ENCODE measurements at regions not wholly inside any gene's neighbourhood (a gene's known extent, or its start where the extent isn't known, plus 50 kb on each side); places are given as distances from the start of the nearest gene placed in this dataset.
"Not testable (repeated sequence)": the region's sequence is repeated elsewhere in the genome, so short reads cannot be mapped to it uniquely, and the experiment has no call there.

DNA sequence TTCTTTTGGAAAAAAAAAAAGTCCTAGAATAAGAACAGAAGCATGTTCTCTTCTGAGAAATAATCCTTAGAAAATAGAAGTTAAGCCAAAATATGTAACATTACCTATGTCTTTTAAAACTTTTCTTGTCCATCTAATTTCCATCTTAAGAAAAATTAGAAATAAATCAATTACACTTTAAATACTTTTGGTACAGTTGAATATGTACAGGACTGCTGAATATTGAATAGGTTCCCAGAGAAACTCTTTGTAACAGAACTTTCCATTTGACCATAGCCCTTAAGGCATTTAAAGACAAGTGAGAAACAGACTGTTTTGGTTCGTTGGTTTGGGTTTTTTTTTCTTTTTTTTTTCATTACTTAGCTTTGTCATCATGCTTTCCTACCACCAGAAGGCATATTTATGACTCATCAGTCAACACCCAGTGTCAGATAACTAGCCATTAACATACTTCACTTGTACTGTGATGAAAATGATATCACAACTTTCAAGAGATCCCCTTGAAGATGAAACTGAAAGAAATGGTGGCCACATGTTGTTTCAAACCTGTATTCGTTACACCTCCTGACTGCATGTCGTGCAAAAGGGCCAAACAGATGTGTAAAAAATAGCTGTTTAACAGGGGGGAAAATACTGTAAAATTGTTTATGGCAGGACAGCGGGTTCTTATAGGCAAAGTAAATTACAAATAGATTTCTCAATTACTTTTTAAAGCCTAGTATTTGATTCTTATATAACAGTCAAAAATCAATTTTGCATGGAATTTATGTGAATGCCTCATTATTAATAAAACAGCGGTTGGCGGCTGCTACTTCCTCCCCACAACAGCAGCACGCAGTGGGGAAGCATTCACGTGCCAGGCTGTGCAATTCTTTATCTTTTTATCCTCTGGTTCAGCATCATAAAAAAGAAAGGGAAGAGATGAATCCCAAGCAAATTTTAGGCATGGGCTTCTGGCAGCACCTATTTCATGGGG lies 280.7 kb upstream of the HNRNPA3 start:
- DNase-seq (ENCODE audit: low spot score in 2 of 2) (no peak), FAIRE-seq (no peak)

DNA sequence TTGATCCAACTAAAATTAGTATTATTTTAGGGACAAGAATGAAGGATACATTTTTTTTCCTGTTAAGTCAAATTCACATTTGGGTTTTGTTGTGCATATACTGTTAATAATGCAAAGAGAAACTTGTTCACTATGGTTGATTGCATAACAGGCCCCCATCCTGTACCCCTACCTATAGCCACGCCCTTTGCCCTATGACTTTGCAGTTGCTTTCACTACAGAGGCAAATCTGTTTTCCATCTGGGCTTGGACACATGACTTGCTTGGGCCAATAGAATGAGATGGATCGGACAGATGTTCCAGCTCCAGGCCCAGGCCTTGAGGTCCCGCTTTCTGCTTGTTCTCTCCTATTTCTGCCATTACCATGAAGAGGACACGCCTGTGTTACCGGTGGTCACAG lies 278.5 kb upstream of the HNRNPA3 start:
- DNase-seq (ENCODE audit: low spot score in 2 of 2) (no peak), FAIRE-seq (no peak)

DNA sequence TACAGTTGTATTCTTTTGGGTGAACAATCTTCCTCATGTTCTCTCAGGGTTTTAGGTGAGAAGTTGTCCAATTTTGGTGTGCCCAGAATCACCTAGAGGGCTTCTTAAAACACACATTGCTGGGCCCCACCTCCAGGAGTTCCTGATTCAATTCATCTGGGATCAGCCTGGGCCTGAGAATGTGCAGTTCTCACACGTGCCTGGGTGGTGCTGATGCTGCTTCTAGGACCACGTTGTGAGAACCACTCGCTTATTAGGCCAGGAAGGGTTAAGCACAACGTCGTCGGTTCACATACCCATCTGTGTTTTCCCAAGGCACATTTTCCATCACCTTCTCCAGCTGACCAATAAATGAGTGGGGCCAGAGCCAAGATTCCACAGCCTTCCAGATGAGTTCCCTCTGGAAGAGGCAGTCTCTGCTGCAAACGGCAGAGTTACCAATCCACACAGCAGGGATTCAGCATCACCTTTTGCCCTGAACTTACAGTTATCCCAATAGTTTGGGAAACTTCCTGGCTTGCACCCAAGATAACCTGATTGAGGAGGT lies 277.7 kb upstream of the HNRNPA3 start:
- no peak for DNase-seq (ENCODE audit: low spot score in 2 of 2)
- FAIRE-seq: no peak

DNA sequence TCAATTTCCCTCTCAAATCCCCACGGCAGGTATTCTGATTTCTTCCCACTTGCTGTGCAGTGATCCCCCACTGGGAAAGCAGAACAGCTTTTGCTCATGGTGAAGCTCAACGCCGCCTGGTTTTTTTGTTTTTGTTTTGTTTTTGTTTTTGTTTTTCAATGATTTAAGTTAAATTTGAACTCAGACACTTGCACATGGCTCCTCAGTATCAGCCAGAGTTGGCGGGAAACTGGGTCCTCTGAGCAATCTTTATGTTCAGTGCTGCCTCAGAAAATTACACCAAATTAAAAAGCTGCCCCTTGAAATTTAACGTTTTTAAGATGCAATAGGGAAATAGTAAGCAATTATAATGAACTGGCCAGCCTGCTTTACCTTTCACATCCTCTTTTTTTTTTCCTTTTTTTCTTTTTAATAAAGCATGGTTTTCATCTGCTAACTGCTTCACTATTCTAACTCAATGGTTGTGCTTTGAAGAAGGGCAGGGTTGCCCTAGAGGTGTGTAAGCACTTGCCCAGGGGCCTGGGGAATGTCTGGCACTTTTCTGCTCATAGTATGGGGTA lies 277.0 kb upstream of the HNRNPA3 start:
- no peak for DNase-seq (ENCODE audit: low spot score in 2 of 2)
- no peak for FAIRE-seq

DNA sequence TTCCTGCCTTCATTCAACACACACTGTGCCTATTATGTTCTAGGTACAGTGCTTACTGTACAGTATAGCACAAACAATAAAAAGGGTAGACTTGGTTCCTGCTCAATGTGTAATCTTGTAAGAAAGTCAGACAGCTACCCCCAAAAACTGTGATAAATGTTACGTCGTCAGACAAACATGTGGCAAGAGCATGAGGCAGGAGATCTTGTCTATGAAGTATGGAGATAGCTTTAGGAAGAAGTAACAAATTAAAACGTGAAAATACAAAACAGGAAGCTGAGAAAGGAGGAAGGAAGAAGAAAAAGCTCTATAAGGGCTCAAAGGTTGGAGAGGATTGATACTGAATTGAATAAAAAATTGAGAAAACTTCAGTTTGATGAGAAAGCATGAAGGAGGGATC lies 276.2 kb upstream of the HNRNPA3 start:
- DNase-seq (ENCODE audit: low spot score in 2 of 2): no peak
- FAIRE-seq: no peak

DNA sequence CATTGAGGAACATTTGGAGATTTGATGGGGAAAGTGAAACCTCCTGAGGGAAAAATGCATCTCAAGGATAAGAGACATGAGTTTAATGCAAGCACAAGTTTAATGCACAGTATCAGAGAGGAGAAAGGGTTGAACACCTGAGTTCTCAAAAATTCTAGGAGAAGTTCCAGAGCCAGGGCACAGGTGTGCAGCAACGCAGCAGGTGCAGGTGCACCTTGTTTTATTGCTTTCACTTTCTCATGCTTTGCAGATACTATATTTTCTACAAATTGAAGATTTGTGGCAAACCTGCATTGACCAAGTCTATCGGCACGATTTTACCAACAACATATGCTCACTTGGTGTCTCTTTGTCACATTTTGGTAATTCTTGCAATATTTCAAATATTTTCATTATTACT lies 267.6 kb upstream of the HNRNPA3 start:
- no peak for FAIRE-seq
- no peak for DNase-seq (ENCODE audit: low spot score in 2 of 2)

DNA sequence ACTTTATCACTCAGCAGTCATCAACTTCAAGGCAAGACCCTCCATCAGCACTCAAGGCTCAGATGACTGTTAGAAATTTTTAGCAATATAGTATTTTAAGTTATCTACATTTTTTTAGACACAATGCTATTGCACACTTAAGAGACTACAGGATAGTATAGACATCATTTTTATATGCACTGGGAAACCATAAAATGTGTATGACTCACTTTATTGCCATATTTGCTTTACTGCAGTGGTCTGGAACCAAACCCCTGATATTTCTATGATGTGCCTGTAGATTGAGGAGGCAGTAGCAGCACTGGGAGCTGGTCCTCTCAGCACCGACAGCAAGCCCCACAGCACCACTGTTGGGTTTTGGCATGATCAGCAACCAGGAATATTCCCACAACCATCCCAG lies 264.8 kb upstream of the HNRNPA3 start:
- no peak for FAIRE-seq
- no peak for DNase-seq (ENCODE audit: low spot score in 2 of 2)

DNA sequence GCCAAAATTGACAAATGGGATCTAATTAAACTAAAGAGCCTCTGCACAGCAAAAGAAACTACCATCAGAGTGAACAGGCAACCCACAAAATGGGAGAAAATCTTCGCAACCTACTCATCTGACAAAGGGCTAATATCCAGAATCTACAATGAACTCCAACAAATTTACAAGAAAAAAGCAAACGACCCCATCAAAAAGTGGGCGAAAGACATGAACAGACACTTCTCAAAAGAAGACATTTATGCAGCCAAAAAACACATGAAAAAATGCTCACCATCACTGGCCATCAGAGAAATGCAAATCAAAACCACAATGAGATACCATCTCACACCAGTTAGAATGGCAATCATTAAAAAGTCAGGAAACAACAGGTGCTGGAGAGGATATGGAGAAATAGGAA lies 261.4 kb upstream of the HNRNPA3 start:
- FAIRE-seq; DNase-seq (ENCODE audit: low spot score in 2 of 2): not testable (repeated sequence)

DNA sequence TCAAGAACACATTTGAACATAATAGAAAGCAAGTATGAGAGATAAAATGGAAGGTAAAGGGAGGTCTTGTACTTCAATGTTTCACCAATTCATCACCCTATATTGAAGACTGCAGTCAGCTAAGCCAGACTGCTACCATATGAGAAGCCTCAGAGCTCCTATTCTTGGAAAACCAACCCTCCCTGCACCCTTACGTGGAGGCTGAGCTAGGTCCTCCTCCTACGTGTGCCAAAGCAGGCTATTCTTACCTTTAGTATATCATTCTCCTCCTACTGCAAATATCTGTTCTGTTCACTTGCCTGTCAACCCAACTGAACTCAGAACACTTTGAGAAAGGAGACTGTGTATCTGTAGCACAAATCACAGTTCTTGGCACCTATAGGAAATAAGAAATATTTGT lies 255.8 kb upstream of the HNRNPA3 start:
- DNase-seq (ENCODE audit: low spot score in 2 of 2) (no peak), FAIRE-seq (no peak)

DNA sequence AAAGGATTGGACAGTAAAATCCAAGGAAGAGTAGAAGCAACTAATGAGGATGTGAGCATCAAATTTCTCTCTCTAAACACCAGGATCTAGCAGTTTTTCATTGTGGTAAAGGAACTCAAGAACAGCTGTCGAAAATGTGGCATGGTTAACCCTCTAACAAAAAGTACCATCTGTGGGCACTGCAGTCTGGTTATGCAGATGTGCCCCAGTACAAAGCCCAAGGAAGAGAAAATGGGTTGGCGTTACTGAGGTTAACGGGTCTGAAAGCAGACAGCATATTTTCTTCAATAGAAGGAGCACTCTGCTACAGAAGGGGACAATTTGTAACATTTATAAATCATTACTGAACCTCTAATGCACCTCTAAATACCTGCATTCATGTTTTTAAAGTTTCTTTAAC lies 253.0 kb upstream of the HNRNPA3 start:
- DNase-seq (ENCODE audit: low spot score in 2 of 2) (no peak), FAIRE-seq (no peak)

DNA sequence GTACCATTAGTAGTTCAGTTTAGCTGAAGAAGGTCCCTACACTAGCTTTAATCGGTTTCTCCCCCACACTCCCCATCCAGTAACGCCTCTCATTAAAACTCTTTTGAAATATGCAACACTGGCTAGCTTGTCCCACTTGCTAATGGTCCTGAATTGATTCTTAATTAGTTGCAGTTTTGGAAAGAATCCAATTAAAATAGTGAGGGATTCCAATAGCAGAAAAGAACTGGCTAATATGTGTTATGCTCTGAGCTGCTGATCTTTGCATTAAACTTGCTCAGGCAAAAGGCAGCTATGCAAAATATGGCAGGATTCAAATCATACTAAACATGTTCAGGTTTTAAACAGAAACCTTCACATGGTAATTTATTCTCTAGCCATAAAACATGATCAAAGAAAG lies 252.5 kb upstream of the HNRNPA3 start:
- DNase-seq (ENCODE audit: low spot score in 2 of 2) (no peak), FAIRE-seq (no peak)

DNA sequence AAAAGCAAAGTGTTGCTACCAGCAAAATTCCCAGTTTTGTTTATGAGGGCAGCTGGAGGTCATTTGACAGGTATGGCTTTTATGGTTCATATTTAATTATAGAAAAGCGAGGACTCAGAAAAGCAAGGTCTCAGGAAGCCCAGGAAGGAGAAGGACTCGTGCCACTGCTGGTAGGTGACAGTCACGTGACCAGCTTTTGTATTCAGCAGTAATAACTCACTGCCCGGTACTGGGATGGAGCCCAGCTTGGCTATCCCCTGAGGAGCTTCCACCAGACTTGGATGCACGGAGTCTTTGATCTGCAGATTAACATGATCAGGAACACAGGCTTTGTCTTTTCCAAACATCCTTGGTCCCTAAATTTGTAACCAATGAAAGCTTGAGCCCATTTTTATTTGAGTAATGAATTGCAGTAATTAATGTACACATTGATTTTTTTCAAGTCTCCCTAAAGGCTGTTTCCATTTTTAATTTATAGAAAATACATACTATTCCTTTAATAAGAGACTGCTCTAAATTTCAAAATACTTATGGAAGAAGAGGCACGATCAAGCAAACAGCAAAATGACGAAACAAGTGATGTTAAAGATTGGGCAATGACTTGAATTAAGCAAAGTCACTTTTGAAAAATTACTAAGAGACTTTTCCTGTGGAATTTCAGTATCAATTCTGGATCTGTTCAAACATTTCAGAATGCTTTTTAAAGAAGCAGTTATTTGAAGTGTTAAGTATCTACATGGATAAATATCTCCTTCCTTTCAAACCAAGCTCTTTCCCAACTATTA lies 251.7 kb upstream of the HNRNPA3 start:
- no peak for FAIRE-seq

DNA sequence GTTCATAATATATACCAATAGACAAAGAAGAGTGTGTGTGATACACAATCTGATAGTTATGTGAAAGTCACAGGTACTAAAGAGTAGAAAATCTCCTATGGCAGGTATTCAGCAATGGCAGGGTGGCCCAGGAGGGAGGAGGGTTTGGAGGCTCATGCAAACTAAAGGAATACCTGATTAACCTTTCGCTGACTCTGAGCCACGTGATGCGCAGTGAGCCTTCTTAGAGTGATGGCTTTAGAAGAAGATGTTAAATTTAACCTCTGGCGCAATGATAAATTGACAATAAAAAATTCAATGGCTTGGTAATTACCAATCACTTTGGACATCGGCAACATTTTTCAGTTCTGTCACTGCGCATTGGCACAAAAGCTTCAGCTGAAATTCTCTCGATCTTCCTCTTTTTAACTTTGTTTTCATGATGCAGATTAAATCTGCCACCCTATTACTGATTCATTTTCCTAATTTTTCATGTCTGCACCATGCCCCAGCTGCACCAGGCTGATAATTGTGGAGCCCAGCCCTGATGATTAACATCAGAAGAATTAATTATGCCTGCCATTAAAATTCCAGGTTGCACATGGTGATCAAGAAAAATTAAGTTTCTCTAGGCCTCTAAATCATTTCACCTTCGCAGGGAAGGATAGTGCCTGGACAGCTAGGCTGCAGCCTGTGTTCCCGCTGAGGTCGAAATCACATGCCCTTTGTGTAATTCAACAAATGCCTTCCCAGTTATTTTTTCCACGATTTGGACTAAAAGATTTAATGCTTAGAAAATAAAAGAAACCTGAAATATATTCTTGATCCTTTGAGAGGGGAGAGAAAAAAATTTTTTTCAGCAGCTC lies 250.6 kb upstream of the HNRNPA3 start:
- FAIRE-seq (no peak), DNase-seq (ENCODE audit: low spot score in 2 of 2) (no peak)

More for the DNA sequence above, 251.7 kb upstream of the HNRNPA3 start:
- DNase-seq (ENCODE audit: low spot score in 2 of 2): no peak

DNA sequence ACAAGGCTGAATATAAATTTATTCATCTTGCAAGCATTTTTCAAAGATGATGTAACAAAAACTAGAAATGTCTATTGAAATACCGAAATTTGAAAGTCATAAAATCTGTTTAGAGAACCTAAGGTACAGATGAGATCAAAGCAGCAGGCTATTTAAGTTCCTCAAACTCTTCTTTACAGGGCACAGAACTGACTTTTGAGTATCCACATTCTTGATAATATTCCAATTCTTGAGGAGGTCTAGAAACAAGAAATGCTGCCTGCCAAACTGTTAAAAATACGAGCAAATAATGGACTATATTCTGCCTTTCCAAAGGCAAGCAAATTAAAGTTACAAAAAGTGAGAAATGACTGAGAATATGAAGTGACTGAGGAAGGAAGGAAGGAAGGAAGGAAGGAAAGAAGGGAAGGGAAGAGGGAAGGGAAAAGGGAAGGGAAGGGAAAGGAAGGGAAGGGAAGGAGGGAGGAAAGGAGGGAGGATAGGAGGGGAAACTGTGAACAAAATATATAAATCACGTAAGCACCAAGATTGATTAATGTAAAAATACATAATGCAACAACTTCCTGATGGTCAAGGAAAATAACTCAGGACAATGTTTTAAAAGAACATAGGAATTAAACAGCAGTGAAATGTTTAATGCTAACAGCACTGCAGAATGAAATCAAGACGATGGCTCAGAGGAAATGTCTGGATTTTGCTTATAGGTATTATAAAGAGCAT lies 248.9 kb upstream of the HNRNPA3 start:
- DNase-seq (ENCODE audit: low spot score in 2 of 2) (no peak), FAIRE-seq (no peak)

DNA sequence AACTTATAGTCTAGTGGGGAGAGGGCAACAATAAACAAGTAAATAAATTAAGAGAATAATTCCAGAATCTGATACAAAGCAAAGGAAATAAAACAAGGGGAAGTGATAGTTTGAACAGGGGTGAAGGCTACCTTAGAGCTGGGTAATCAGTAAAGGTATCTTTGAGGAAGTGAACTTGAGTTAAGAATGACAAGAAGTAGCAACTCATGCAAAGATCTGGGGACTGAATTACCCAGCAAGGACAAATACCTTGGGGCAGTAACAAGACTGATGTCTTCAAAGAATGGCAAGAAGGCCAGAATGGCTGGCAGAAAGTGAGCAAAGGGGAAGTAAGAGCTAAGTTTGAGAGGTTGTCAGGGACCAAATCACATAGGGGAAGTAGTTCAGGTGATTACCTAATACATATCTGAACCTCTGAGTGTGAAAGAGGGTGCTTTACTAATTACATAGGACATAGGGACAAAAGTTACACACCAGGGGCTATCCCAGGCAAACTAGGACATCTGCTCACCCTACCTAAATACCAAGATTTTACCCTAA lies 244.6 kb upstream of the HNRNPA3 start:
- FAIRE-seq (no peak), DNase-seq (ENCODE audit: low spot score in 2 of 2) (no peak)

DNA sequence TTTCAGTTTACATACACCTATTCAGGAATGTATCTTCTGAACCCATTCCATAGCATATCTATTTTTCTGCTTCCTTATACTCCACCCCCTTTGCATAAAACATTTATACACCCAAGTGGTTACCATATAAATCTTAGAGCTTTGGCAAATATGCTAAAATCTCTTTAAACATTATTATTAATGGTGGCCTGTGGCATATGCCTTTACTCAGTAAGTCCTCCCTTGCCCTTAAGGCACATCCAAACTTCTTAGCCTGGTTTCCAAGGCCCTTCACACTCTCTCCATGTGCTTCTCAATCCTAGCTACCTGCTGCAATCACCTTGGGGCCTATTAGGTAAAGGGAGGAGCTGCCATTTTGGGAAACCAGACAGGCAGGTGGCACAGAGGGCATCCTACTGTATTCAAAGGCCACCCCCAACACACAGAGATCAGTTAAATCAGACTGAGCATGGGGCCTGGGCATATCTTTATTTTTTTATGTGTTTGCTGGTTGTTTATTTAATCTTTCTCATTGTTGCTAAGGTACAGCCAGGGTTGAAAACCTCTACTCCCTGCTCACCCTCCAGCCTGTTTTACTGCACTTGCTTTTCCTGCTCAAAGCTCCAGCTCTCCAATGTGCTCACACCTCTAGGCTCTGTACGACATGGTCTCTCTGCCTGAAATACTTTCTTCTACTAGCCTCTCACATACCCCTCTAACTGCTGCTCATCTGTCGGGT lies 242.8 kb upstream of the HNRNPA3 start:
- FAIRE-seq: no peak

DNA sequence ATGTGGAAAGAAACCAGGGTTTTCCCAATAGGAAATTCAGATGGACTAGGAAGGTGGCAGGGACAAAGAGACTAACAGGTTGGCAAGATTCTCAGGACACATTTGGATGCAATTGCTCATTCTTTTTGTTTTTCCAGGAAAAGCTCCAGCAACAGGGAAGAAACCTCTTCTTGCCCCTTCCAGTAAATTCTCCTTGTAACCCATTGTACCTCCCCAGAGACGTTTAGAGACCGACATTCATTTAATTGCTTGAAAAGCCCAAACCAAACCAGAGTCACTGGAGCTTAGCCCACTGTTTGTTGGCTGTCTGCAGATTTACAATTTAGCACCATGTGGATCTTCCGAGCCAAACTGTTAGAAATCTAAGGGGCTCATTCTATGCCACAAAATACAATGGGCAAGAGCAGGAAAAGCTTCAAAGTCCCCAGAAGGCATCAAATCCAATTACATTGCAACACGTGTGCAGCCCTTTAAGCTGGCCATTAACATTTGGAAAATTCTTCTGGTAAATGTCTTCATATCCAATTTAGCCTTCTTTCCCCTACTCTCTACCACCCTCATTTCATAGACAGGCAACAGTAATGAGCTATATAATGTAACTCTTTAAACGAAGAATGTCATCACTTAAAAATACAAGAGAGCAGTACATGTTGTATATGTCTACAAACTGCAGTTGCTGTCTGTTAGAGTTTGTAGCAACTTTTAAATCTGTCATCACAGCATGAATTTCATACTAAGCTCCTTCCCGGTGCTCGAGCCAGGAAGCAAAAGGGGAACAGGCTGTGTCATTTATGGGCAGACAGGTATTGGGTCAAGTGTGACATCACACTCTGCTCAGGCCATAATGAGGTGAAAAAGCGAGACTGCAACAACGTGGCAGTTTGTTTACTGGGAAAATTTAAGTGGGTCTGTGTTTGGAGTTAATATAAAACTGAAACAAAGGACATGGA lies 235.6 kb upstream of the HNRNPA3 start:
- FAIRE-seq (no peak), DNase-seq (ENCODE audit: low spot score in 2 of 2) (no peak)

More for the DNA sequence above, 242.8 kb upstream of the HNRNPA3 start:
- no peak for DNase-seq (ENCODE audit: low spot score in 2 of 2)
